ENCODE measurements at regions not wholly inside any gene's neighbourhood (a gene's known extent, or its start where the extent isn't known, plus 50 kb on each side); places are given as distances from the start of the nearest gene placed in this dataset.

DNA sequence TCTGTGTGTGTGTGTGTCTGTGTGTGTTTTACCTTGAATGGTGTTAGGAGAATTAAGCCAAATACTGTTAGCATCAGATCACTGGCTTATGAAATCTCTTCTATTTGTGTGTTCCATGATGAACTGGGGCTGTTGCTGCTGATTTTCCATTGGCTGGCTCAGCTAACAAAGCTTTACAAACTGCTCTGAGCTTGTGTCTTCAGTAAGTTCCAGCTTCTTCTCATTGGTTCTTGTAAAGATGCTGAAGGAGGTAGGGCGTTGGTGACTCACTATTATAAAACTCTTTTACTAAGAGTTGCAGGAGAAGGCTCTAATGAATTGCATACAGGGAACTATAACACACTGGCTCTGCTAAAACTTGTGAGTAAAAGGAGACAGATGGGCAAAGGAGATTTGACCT lies 136.4 kb upstream of the PRKCQ start:
- CTCF ChIA-PET, result interaction anchor here (1.1 kb wide), 1 partner anchor 809 kb away, joined by 3 read pairs; no protein-coding TSS in a partner anchor
- TF ChIP-seq CTCF (IDR thresholded peaks at IDR 0.05; ENCODE audit: insufficient read depth, low read length, missing control alignments), result no peak
- no peak for DNase-seq (ENCODE audit: low read depth, low spot score)
- POLR2A ChIA-PET, result interaction anchor here (0.6 kb wide), 1 partner anchor 63 kb away, joined by 3 read pairs; no protein-coding TSS in a partner anchor
- H3K4me3 ChIP-seq (ENCODE audit: low read depth, low read length), result no peak overlapping the region

GRCh38 chr10:6713716-6714115 lies 133.6 kb upstream of the PRKCQ start:
- TF ChIP-seq CTCF (IDR thresholded peaks at IDR 0.05; ENCODE audit: insufficient read depth, low read length, missing control alignments), result no peak
- POLR2A ChIA-PET, result no interaction called here

GRCh38 chr10:6713120-6713519 lies 133.0 kb upstream of the PRKCQ start:
- no peak for DNase-seq (ENCODE audit: low read depth, low spot score)
- ChIA-PET POLR2A (interaction anchor here (0.7 kb wide), 1 partner anchor 776 kb away, joined by 3 read pairs; no protein-coding TSS in a partner anchor), CTCF (no interaction called here)
- H3K4me3 ChIP-seq (ENCODE audit: low read depth, low read length), result no peak overlapping the region
- no peak for TF ChIP-seq CTCF (IDR thresholded peaks at IDR 0.05; ENCODE audit: insufficient read depth, low read length, missing control alignments)

More at GRCh38 chr10:6713716-6714115, 133.6 kb upstream of the PRKCQ start:
- no peak for DNase-seq (ENCODE audit: low read depth, low spot score)
- no peak overlapping the region for H3K4me3 ChIP-seq (ENCODE audit: low read depth, low read length)
- CTCF ChIA-PET, result interaction anchor here (1.0 kb wide), 1 partner anchor 45 kb away, joined by 3 read pairs; no protein-coding TSS in a partner anchor

- H3K4me3 ChIP-seq (ENCODE audit: low read depth, low read length), result no peak overlapping the region
- CTCF ChIA-PET, result no interaction called here
- POLR2A ChIA-PET, result no interaction called here
- no peak for TF ChIP-seq CTCF (IDR thresholded peaks at IDR 0.05; ENCODE audit: insufficient read depth, low read length, missing control alignments)
- no peak for DNase-seq (ENCODE audit: low read depth, low spot score)
Measured at GRCh38 chr10:6711881-6712280, 131.8 kb upstream of the PRKCQ start.

DNA sequence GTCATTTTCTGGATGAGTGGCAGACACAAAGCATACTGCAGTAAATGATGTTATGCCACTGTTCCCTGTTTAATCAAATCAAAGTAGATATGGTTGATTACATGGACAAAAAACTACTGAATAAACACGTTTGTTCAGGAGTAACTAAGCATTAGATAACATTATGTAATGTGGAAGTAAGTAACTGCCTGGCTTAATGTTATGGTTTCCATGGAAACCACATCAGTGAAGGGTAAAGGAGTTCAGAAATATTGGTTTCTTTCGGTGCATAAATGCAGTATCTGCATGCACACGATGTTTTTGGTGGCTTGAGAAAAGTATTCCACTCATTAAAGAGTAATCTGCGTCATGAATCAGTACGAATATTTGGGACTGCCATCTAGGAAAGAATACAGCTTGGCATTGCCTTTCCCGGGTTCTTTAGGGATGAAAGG lies 131.3 kb upstream of the PRKCQ start:
- TF ChIP-seq CTCF (IDR thresholded peaks at IDR 0.05; ENCODE audit: insufficient read depth, low read length, missing control alignments), result no peak
- ChIA-PET CTCF (no interaction called here), POLR2A (no interaction called here)

GRCh38 chr10:6707352-6707751 lies 127.3 kb upstream of the PRKCQ start:
- POLR2A ChIA-PET, result no interaction called here
- CTCF ChIA-PET, result no interaction called here
- TF ChIP-seq CTCF (IDR thresholded peaks at IDR 0.05; ENCODE audit: insufficient read depth, low read length, missing control alignments), result no peak
- no peak overlapping the region for H3K4me3 ChIP-seq (ENCODE audit: low read depth, low read length)
- DNase-seq (ENCODE audit: low read depth, low spot score), result no peak

More for the DNA sequence above, 131.3 kb upstream of the PRKCQ start:
- DNase-seq (ENCODE audit: low read depth, low spot score), result no peak
- no peak overlapping the region for H3K4me3 ChIP-seq (ENCODE audit: low read depth, low read length)
